Right lobe of liver (tissue), 6 donors: ENCODE measurements at regions not wholly inside any gene's neighbourhood (a gene's known extent, or its start where the extent isn't known, plus 50 kb on each side); places are given as distances from the start of the nearest gene placed in this dataset.

ENCODE experiments used
- ATAC-seq, 4 donors: fragments of 200-7000 bp; cut with Tn5 transposase; one replicate each; pipeline ENCODE4 v1.9.1; 2020; ENCODE audit warnings: mild to moderate bottlenecking in 4 of 4, moderate library complexity in 4 of 4
- DNase-seq, 3 donors: peaks; one replicate each; pipeline ENCODE4 v3.0.0-alpha.2; 2020
- H3K27ac ChIP-seq, 3 donors: fragments of 200-600 bp; one replicate each; pipeline ENCODE4 v1.8.0; 2022
- H3K27me3 ChIP-seq, 2 donors: fragments of 200-600 bp; one replicate each; pipeline ENCODE4 v1.8.0; 2022
- H3K36me3 ChIP-seq, 4 donors: fragments of 200-600 bp; sonication (generic) in 1 of 4; one replicate each; pipeline versions ENCODE4 v1.5.1 to v1.8.0; 2017 to 2022; ENCODE audit warnings: control low read depth in 1 of 4
- H3K4me1 ChIP-seq, 4 donors: fragments of 200-600 bp; sonication (generic) in 1 of 4; one replicate each; pipeline versions ENCODE4 v1.5.1 to v1.8.0; 2017 to 2022; ENCODE audit warnings: control low read depth in 1 of 4
- H3K4me3 ChIP-seq, 3 donors: fragments of 200-600 bp; one replicate each; pipeline ENCODE4 v1.8.0; 2022
- H3K9me3 ChIP-seq, 4 donors: fragments of 200-600 bp; sonication (generic) in 1 of 4; one replicate each; pipeline versions ENCODE4 v1.5.1 to v1.8.0; 2017 to 2022; ENCODE audit warnings: control low read depth in 1 of 4
- POLR2A ChIP-seq: fragments of 450-650 bp; IDR thresholded peaks from one replicate; pipeline ENCODE4 v1.6.1; 2017; ENCODE audit warnings: antibody characterized with exemption, mild to moderate bottlenecking
- WGBS: methylation state at CpG from one replicate; pipeline ENCODE4 v1.1.6; 2018; ENCODE audit warnings: low coverage, low lambda C conversion rate; ENCODE audit not compliant: insufficient coverage; ENCODE audit errors: missing lambda C conversion rate; 5-methylcytosine and 5-hydroxymethylcytosine counted together
- intact Hi-C, 2 donors: fragments of 100-400 bp; cut with DNase I; formaldehyde crosslinking; loops; one replicate each; pipeline versions ENCODE4 v1.11.2 to v1.14.1; 2022
- TF ChIP-seq, protein P1 (sequence below), 4 donors: fragments of 200-600 bp in 3 of 4; fragments of 450-650 bp in 1 of 4; IDR thresholded peaks; one replicate each; pipeline versions ENCODE4 v1.5.1 to v1.8.0; 2016 to 2022; ENCODE audit warnings: antibody characterized with exemption in 4 of 4, mild to moderate bottlenecking in 2 of 4
- donor health status: DM: no; HTN: yes; CAD: no.
- donor health status: DM: no; HTN: no; CAD: no.
- donor health status: DM: no; HTN: no; CAD: no.
- donor health status: DM: no; HTN: yes; CAD: no.
- donor health status: DM: no; HTN: yes; CAD: no.

DNA sequence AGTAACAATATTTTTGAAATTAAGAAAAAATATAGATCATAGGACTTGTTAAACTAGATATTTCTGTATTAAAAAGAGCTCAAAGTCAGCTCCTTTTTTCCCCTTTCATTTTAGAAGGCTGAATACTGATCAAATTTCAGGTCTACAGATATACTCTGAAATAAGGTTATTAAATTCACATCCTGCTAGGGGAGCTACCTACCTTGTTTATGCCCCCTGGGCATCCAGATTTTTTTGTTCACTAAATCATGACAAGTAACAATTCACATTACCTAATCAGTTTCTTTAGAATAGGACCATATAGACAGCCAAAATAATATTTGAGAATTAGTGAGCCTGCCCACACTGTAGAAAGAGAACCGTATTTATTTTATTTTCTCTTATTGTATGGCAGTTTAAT is 276.2 kb downstream of the USP25 start:
- no peaks in the 10 kb centered on the region for H3K4me1 ChIP-seq
- TF ChIP-seq, protein P1, sequence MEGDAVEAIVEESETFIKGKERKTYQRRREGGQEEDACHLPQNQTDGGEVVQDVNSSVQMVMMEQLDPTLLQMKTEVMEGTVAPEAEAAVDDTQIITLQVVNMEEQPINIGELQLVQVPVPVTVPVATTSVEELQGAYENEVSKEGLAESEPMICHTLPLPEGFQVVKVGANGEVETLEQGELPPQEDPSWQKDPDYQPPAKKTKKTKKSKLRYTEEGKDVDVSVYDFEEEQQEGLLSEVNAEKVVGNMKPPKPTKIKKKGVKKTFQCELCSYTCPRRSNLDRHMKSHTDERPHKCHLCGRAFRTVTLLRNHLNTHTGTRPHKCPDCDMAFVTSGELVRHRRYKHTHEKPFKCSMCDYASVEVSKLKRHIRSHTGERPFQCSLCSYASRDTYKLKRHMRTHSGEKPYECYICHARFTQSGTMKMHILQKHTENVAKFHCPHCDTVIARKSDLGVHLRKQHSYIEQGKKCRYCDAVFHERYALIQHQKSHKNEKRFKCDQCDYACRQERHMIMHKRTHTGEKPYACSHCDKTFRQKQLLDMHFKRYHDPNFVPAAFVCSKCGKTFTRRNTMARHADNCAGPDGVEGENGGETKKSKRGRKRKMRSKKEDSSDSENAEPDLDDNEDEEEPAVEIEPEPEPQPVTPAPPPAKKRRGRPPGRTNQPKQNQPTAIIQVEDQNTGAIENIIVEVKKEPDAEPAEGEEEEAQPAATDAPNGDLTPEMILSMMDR (IDR thresholded peaks at IDR 0.05) = no peak
- no peak for TF ChIP-seq POLR2A

DNA sequence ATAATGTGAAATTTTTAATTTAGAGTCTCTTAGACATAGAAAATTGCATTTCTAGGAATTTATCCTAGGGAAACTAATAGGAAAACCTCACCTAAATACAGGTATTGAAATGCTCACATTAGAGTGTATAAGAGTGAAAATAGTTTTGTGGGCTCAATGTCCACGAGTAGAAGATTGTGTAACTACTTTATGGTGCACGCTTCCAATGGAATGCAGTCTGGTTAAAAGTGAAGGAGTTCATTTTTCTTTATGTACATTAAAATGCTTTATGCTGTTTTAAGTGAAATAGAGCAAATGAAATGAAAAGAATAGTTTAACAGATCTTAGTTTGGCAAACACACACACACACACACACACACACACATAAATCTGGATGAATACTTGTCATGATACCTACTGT is 278.2 kb downstream of the USP25 start:
- no peak overlapping the region for H3K4me3 ChIP-seq
- H3K27ac ChIP-seq = no peak overlapping the region
- H3K36me3 ChIP-seq = no peaks in the 10 kb centered on the region
- ATAC-seq (no peak), DNase-seq (no peak)
- intact Hi-C loops = no loop called here
- no peaks in the 10 kb centered on the region for H3K4me1 ChIP-seq
- TF ChIP-seq, protein P1 (IDR thresholded peaks at IDR 0.05) = no peak
- TF ChIP-seq POLR2A = no peak
- H3K27me3 ChIP-seq = no peaks in the 10 kb centered on the region
- 61% methylated on average over 2 of the region's 2 CpGs for whole genome bisulfite sequencing
- H3K9me3 ChIP-seq = no peaks in the 10 kb centered on the region

More for the DNA sequence above, 276.2 kb downstream of the USP25 start:
- DNase-seq (no peak), ATAC-seq (no peak)
- H3K27me3 ChIP-seq = no peaks in the 10 kb centered on the region
- whole genome bisulfite sequencing = 75% methylated on average over 1 of the region's 1 CpG
- intact Hi-C loops = no loop called here
- H3K27ac ChIP-seq = no peak overlapping the region
- H3K4me3 ChIP-seq = no peak overlapping the region
- no peaks in the 10 kb centered on the region for H3K36me3 ChIP-seq
- no peaks in the 10 kb centered on the region for H3K9me3 ChIP-seq

DNA sequence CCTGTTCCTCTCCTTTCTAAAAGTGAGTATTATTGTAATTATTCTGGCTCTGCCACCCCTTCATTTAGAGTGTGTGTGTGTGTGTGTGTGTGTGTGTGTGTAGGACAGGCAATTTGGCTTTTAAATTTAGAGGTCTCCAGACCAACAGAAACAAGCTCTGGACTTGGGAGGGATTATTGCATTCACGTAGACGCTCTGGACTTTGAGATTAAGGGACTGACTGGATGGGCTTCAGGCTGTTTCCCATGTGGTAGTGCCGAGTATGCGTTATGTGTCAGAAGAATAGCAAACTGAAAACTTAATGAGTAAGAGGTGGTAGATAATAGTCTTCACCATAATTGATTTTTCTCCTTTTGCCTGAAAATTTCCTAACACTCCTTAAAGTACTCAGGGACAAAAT is 281.9 kb downstream of the USP25 start:
- intact Hi-C loops = no loop called here
- no peak for TF ChIP-seq POLR2A
- TF ChIP-seq, protein P1 (IDR thresholded peaks at IDR 0.05) = no peak
- no peak for DNase-seq
- no peaks in the 10 kb centered on the region for H3K4me1 ChIP-seq
- H3K27me3 ChIP-seq = no peaks in the 10 kb centered on the region
- no peaks in the 10 kb centered on the region for H3K9me3 ChIP-seq
- no peak for ATAC-seq
- no peak overlapping the region for H3K27ac ChIP-seq
- no peak overlapping the region for H3K4me3 ChIP-seq
- WGBS = 81% methylated on average over 4 of the region's 4 CpGs
- no peaks in the 10 kb centered on the region for H3K36me3 ChIP-seq

GRCh38 chr21:16013570-16013969 is 283.8 kb downstream of the USP25 start:
- no peak for ATAC-seq
- Histone ChIP-seq H3K9me3 (no peaks in the 10 kb centered on the region), H3K27me3 (no peaks in the 10 kb centered on the region), H3K4me3 (no peak overlapping the region), H3K27ac (no peak overlapping the region), H3K4me1 (no peaks in the 10 kb centered on the region), H3K36me3 (no peaks in the 10 kb centered on the region)
- 26% methylated on average over 2 of the region's 2 CpGs for WGBS
- TF ChIP-seq, protein P1 (IDR thresholded peaks at IDR 0.05) = no peak
- TF ChIP-seq POLR2A = no peak
- intact Hi-C loops = no loop called here
- no peak for DNase-seq

- no peak for DNase-seq
- H3K36me3 ChIP-seq = no peaks in the 10 kb centered on the region
- 75% methylated on average over 2 of the region's 2 CpGs for WGBS
- ATAC-seq = no peak
- intact Hi-C loops = no loop called here
- no peak overlapping the region for H3K27ac ChIP-seq
- no peak for TF ChIP-seq POLR2A
- TF ChIP-seq, protein P1 (IDR thresholded peaks at IDR 0.05) = no peak
- no peaks in the 10 kb centered on the region for H3K27me3 ChIP-seq
- no peaks in the 10 kb centered on the region for H3K9me3 ChIP-seq
- no peak overlapping the region for H3K4me3 ChIP-seq
- no peaks in the 10 kb centered on the region for H3K4me1 ChIP-seq
Measured at GRCh38 chr21:16020878-16021277, 291.1 kb downstream of the USP25 start.
